K562 (cell line): ENCODE measurements at regions not wholly inside any gene's neighbourhood (a gene's known extent, or its start where the extent isn't known, plus 50 kb on each side); places are given as distances from the start of the nearest gene placed in this dataset.

Source experiments
- ARID3A ChIP-seq: IDR thresholded peaks from 2 replicates; pipeline ENCODE4 v1.6.1; 2012; ENCODE audit warnings: low read depth, low read length, improper control_type of control experiment, borderline replicate concordance
- CBX5 ChIP-seq: IDR thresholded peaks from 2 replicates; pipeline ENCODE4 v1.6.1; 2014; ENCODE audit warnings: low read depth, borderline replicate concordance
- CTCF ChIP-seq, 3 experiments: IDR thresholded peaks in 2 of 3; conservative IDR thresholded peaks in 1 of 3; 2 replicates each; pipeline ENCODE4 v1.5.1; 2011 to 2012; ENCODE audit warnings: low read length in 3 of 3, mild to moderate bottlenecking in 3 of 3, control low read depth in 2 of 3, improper control_type of control experiment in 1 of 3, inconsistent platforms in 1 of 3, low read depth in 1 of 3, mixed read lengths in 1 of 3, moderate library complexity in 1 of 3; ENCODE audit not compliant: insufficient read depth in 2 of 3
- FOXJ2 ChIP-seq: fragments of 200-800 bp; sonication (Bioruptor generic); IDR thresholded peaks from 2 replicates; pipeline ENCODE4 v1.6.1; 2016; ENCODE audit warnings: missing genetic modification characterization, missing compliant biosample characterization
- MYC ChIP-seq, 2 experiments: fragments of 250-450 bp in 1 of 2; sonication (Bioruptor Pico) in 1 of 2; IDR thresholded peaks; 2 replicates each; pipeline versions ENCODE4 v1.5.1 to v1.6.1; 2012 to 2021; ENCODE audit warnings: low read depth in 2 of 2, borderline replicate concordance in 1 of 2, improper control_type of control experiment in 1 of 2, low read length in 1 of 2, mild to moderate bottlenecking in 1 of 2, moderate library complexity in 1 of 2
- PHTF2 ChIP-seq: fragments of 250-450 bp; sonication (Bioruptor Pico); IDR thresholded peaks from 2 replicates; pipeline ENCODE4 v1.5.0; 2021; ENCODE audit warnings: mild to moderate bottlenecking
- SAFB2 ChIP-seq: fragments of 200-400 bp; formaldehyde crosslinking; IDR thresholded peaks from 2 replicates; pipeline ENCODE4 v1.6.1; 2018; ENCODE audit warnings: borderline replicate concordance, low read length, low read depth, moderate library complexity; ENCODE audit not compliant: severe bottlenecking

GRCh38 chr5:147049764-147050163 is 171.2 kb upstream of the PPP2R2B start:
- TF ChIP-seq CTCF (IDR thresholded peaks at IDR 0.05 in 2 of 3, conservative IDR thresholded peaks at IDR 0.05 in 1 of 3; ENCODE audit: insufficient read depth in 2 of 3, low read depth in 1 of 3, low read length in 3 of 3) (no peak), SAFB2 (no peak), PHTF2 (CRISPR knock-in tag) (no peak), FOXJ2 (no peak), CBX5 (no peak), ARID3A (no peak), MYC (IDR thresholded peaks at IDR 0.05; ENCODE audit: low read depth, low read length) (no peak), MYC (CRISPR knock-in tag; IDR thresholded peaks at IDR 0.05; ENCODE audit: borderline replicate concordance, low read depth) (no peak)
